ENCODE measurements at regions not wholly inside any gene's neighbourhood (a gene's known extent, or its start where the extent isn't known, plus 50 kb on each side); places are given as distances from the start of the nearest gene placed in this dataset.

DNA sequence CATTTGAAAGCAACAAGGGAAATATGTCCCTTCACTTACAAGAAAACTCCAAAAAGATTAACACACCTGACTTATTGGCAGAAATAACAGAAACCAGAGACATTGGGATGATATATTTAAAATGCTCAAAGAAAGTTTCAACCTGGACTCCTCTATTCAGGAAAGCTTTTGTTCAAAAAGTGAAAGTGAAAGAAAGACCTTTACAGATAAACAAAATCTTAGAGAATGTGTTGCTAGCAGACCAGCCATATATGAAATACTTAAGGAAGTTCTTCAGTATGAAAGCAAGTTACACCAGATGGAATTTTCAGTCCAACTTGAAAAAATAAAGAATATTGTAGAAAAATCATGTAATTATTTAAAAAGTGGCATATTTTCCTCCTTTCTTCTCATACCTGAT is 1075.1 kb downstream of the NR2F1-AS1 start:
- TF ChIP-seq, protein P1, sequence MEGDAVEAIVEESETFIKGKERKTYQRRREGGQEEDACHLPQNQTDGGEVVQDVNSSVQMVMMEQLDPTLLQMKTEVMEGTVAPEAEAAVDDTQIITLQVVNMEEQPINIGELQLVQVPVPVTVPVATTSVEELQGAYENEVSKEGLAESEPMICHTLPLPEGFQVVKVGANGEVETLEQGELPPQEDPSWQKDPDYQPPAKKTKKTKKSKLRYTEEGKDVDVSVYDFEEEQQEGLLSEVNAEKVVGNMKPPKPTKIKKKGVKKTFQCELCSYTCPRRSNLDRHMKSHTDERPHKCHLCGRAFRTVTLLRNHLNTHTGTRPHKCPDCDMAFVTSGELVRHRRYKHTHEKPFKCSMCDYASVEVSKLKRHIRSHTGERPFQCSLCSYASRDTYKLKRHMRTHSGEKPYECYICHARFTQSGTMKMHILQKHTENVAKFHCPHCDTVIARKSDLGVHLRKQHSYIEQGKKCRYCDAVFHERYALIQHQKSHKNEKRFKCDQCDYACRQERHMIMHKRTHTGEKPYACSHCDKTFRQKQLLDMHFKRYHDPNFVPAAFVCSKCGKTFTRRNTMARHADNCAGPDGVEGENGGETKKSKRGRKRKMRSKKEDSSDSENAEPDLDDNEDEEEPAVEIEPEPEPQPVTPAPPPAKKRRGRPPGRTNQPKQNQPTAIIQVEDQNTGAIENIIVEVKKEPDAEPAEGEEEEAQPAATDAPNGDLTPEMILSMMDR (IDR thresholded peaks at IDR 0.05): no peak
- TF ChIP-seq EP300 (IDR thresholded peaks at IDR 0.05; ENCODE audit: low read depth): no peak
- TF ChIP-seq POLR2A (IDR thresholded peaks at IDR 0.05): no peak
